Lung (tissue), 11 donors: ENCODE measurements at regions not wholly inside any gene's neighbourhood (a gene's known extent, or its start where the extent isn't known, plus 50 kb on each side); places are given as distances from the start of the nearest gene placed in this dataset.
A peak's percentile ranks its signal among the peaks of the same experiment; 100 is the strongest.
"Not testable (repeated sequence)": the region's sequence is repeated elsewhere in the genome, so short reads cannot be mapped to it uniquely, and the experiment has no call there.

ENCODE experiments used
- ATAC-seq: fragments of 200-7000 bp; cut with Tn5 transposase; one replicate; pipeline ENCODE4 v1.9.1; 2020; ENCODE audit warnings: moderate number of reproducible peaks; ENCODE audit not compliant: insufficient read depth, low FRiP score
- DNase-seq, 3 donors: peaks; one replicate each; pipeline ENCODE4 v3.0.0-alpha.2; 2013 to 2017
- H3K27ac ChIP-seq, 2 donors: one replicate each; pipeline ENCODE4 v1.5.1; 2013; ENCODE audit warnings: mild to moderate bottlenecking in 2 of 2, moderate library complexity in 2 of 2, control low read depth in 1 of 2, inconsistent platforms in 1 of 2, low read depth in 1 of 2, low read length in 1 of 2
- H3K27me3 ChIP-seq, 3 donors: one replicate each; pipeline ENCODE4 v1.5.1; 2013; ENCODE audit warnings: low read length in 2 of 3; ENCODE audit not compliant: control insufficient read depth in 3 of 3, insufficient read depth in 3 of 3
- H3K36me3 ChIP-seq, 4 donors: one replicate each; pipeline ENCODE4 v1.5.1; 2013; ENCODE audit warnings: low read length in 4 of 4, mild to moderate bottlenecking in 1 of 4, moderate library complexity in 1 of 4; ENCODE audit not compliant: control insufficient read depth in 4 of 4, insufficient read depth in 4 of 4
- H3K4me1 ChIP-seq, 5 donors: one replicate each; pipeline ENCODE4 v1.5.1; 2013; ENCODE audit warnings: low read length in 5 of 5, mild to moderate bottlenecking in 2 of 5, moderate library complexity in 1 of 5; ENCODE audit not compliant: control insufficient read depth in 5 of 5, insufficient read depth in 5 of 5
- H3K4me3 ChIP-seq: one replicate; pipeline ENCODE4 v1.5.1; 2013; ENCODE audit warnings: mild to moderate bottlenecking, control low read depth, moderate library complexity
- H3K9ac ChIP-seq, 2 donors: one replicate each; pipeline ENCODE4 v1.5.1; 2013; ENCODE audit warnings: low read length in 2 of 2, control low read depth in 1 of 2; ENCODE audit not compliant: insufficient read depth in 1 of 2
- H3K9me3 ChIP-seq, 4 donors: one replicate each; pipeline ENCODE4 v1.5.1; 2013; ENCODE audit warnings: low read length in 3 of 4, mild to moderate bottlenecking in 1 of 4, moderate library complexity in 1 of 4; ENCODE audit not compliant: control insufficient read depth in 4 of 4, insufficient read depth in 3 of 4
- WGBS, 2 donors: extraction: QIAGEN DNeasy Blood & Tissue Kit; methylation state at CpG; one replicate each; pipeline ENCODE4 v1.1.7; 2013; 5-methylcytosine and 5-hydroxymethylcytosine counted together
- TF ChIP-seq, protein P1 (sequence below): IDR thresholded peaks from 2 replicates; pipeline ENCODE4 v1.5.1; 2012; ENCODE audit warnings: mild to moderate bottlenecking; ENCODE audit errors: control extremely low read depth, extremely low read depth
- donor health status: control.
- donor health status: control.
- donor health status: Bipolar disorder and iron deficiency.
- donor health status: healthy.
- donor health status: DM: yes; HTN: yes; CAD: no.

DNA sequence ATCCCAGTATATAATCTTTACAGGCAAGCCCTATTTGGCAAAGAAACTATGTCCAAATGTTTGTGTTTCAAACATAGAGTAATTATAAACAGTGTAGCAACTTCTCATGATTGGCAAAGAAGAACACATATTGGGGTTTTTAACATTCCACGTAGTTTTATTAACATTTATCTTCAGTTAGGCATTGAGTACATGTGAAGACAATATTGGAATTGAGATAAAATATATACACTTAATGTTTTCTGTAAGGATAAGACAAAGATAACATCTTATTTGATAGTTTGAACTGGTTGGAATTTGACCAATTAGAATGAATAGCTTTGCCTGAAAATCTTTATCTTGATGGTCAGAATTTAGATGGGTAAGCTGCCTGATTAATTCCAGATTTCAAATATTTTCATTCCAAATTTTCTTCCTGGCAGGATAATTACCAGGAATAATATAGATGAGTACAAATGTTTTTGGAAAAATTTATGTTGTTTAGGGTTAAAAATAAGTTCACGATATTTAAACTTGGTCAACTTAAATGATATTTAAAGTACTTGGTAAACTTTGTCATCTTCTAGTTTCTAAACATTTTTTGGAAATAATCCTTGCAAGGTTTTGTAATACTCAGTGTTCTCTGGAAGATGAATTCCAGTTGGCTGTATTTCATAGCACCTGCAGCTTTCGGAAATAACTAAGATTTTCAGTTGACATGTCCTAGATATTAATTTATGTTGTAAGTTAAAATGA is 536.5 kb upstream of the SPRY2 start:
- 77 to 81% methylated on average over 3 of the region's 3 CpGs for WGBS, 2 donors
- Histone ChIP-seq H3K9ac (no peak overlapping the region), H3K36me3 (no peaks in the 10 kb centered on the region), H3K27ac (no peak overlapping the region), H3K9me3 (no peaks in the 10 kb centered on the region), H3K4me3 (no peak overlapping the region), H3K4me1 (peaks cover 0 to 33% (median 0%) of the 10 kb centered on the region in 5 donors), H3K27me3 (no peaks in the 10 kb centered on the region)
- ATAC-seq (no peak), DNase-seq (no peak)
- TF ChIP-seq, protein P1, sequence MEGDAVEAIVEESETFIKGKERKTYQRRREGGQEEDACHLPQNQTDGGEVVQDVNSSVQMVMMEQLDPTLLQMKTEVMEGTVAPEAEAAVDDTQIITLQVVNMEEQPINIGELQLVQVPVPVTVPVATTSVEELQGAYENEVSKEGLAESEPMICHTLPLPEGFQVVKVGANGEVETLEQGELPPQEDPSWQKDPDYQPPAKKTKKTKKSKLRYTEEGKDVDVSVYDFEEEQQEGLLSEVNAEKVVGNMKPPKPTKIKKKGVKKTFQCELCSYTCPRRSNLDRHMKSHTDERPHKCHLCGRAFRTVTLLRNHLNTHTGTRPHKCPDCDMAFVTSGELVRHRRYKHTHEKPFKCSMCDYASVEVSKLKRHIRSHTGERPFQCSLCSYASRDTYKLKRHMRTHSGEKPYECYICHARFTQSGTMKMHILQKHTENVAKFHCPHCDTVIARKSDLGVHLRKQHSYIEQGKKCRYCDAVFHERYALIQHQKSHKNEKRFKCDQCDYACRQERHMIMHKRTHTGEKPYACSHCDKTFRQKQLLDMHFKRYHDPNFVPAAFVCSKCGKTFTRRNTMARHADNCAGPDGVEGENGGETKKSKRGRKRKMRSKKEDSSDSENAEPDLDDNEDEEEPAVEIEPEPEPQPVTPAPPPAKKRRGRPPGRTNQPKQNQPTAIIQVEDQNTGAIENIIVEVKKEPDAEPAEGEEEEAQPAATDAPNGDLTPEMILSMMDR = no peak

DNA sequence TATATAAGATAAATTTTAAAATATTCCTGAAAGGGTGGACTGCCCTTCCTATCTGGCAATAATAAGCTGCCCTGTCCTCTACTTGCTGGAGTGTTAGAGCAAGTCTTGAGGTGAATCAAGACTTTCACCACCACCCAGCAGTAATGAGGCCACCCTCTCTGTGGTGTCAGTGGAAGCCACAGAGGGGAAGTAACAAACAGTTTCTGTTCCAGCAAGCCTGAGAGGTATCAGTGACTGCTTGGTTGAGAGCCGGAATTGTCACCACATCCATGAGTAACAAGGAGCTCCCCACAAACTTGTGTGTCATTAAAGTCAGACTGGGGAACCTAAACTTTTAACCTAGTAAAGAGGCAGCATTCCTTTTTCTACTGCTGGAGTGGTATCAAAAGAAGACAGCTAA is 532.7 kb upstream of the SPRY2 start:
- Histone ChIP-seq H3K9ac (no peak overlapping the region), H3K36me3 (no peaks in the 10 kb centered on the region), H3K9me3 (no peaks in the 10 kb centered on the region), H3K27ac (no peak overlapping the region), H3K4me1 (peaks cover 0 to 10% (median 0%) of the 10 kb centered on the region in 5 donors), H3K4me3 (no peak overlapping the region), H3K27me3 (no peaks in the 10 kb centered on the region)
- TF ChIP-seq, protein P1 = no peak
- no peak for DNase-seq
- WGBS, 2 donors = 28 to 68% methylated on average over 1 of the region's 1 CpG
- ATAC-seq = no peak

DNA sequence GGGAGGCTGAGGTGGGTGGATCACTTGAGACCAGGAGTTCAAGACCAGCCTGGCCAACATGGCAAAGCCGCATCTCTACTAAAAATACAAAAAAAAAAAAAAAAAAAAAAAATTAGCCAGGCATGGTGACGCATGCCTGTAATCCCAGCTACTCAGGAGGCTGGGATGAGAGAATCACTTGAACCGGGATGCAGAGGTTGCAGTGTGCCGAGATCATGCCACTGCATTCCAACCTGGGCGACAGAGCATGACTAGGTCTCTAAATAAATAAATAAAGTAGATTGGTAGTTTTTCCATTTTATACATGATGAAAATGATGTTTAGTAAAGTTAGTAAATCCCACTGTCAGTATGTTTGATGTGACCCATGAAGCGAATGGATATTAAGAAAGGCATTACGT is 531.0 kb upstream of the SPRY2 start:
- H3K27me3 ChIP-seq, H3K9me3 ChIP-seq, H3K36me3 ChIP-seq, ATAC-seq, H3K9ac ChIP-seq, H3K4me3 ChIP-seq, H3K4me1 ChIP-seq, H3K27ac ChIP-seq, DNase-seq: not testable (repeated sequence)
- 97 to 98% methylated on average over 7 of the region's 7 CpGs for WGBS, 2 donors

- Histone ChIP-seq H3K9ac (no peak overlapping the region), H3K4me3 (no peak overlapping the region), H3K9me3 (no peaks in the 10 kb centered on the region), H3K4me1 (no peaks in the 10 kb centered on the region), H3K27me3 (no peaks in the 10 kb centered on the region), H3K36me3 (no peaks in the 10 kb centered on the region), H3K27ac (no peak overlapping the region)
- no peak for ATAC-seq
- TF ChIP-seq, protein P1 = no peak
- peak in 2 of 3 donors; percentile 12 to 22 for DNase-seq
- WGBS, 2 donors = 89 to 96% methylated on average over 4 of the region's 4 CpGs
Measured at GRCh38 chr13:80871481-80871880, 530.6 kb upstream of the SPRY2 start.
